ENCODE measurements at regions not wholly inside any gene's neighbourhood (a gene's known extent, or its start where the extent isn't known, plus 50 kb on each side); places are given as distances from the start of the nearest gene placed in this dataset.
"Not testable (repeated sequence)": the region's sequence is repeated elsewhere in the genome, so short reads cannot be mapped to it uniquely, and the experiment has no call there.

GRCh38 chr16:64662312-64662711 lies 459.6 kb downstream of the CDH11 start:
- not testable (repeated sequence) for H3K27me3 ChIP-seq (ENCODE audit: control insufficient read depth, insufficient read depth, low read length); H3K4me1 ChIP-seq (ENCODE audit: control insufficient read depth, insufficient read depth, low read length); H3K36me3 ChIP-seq (ENCODE audit: control insufficient read depth, insufficient read depth, low read length); H3K9me3 ChIP-seq (ENCODE audit: control insufficient read depth, insufficient read depth, low read length); DNase-seq (ENCODE audit: low read depth, low spot score); H3K27ac ChIP-seq (ENCODE audit: low read length); H3K4me3 ChIP-seq (ENCODE audit: low read length)

GRCh38 chr16:64659866-64660265 lies 462.0 kb downstream of the CDH11 start:
- Histone ChIP-seq H3K4me1 (ENCODE audit: control insufficient read depth, insufficient read depth, low read length) (no peaks in the 10 kb centered on the region), H3K4me3 (ENCODE audit: low read length) (no peak overlapping the region), H3K27ac (ENCODE audit: low read length) (no peak overlapping the region), H3K9me3 (ENCODE audit: control insufficient read depth, insufficient read depth, low read length) (no peaks in the 10 kb centered on the region), H3K27me3 (ENCODE audit: control insufficient read depth, insufficient read depth, low read length) (no peaks in the 10 kb centered on the region), H3K36me3 (ENCODE audit: control insufficient read depth, insufficient read depth, low read length) (no peaks in the 10 kb centered on the region)
- DNase-seq (ENCODE audit: low read depth, low spot score): no peak
- WGBS (ENCODE audit: insufficient coverage, insufficient read length): no CpG with 5 or more reads among the region's 1 CpG

GRCh38 chr16:64657316-64658011 lies 464.4 kb downstream of the CDH11 start:
- no peaks in the 10 kb centered on the region for H3K36me3 ChIP-seq (ENCODE audit: control insufficient read depth, insufficient read depth, low read length)
- WGBS (ENCODE audit: insufficient coverage, insufficient read length): no CpG with 5 or more reads among the region's 3 CpGs
- no peak for DNase-seq (ENCODE audit: low read depth, low spot score)

GRCh38 chr16:64656471-64656870 lies 465.4 kb downstream of the CDH11 start:
- no peaks in the 10 kb centered on the region for H3K4me1 ChIP-seq (ENCODE audit: control insufficient read depth, insufficient read depth, low read length)
- no peaks in the 10 kb centered on the region for H3K9me3 ChIP-seq (ENCODE audit: control insufficient read depth, insufficient read depth, low read length)
- no peaks in the 10 kb centered on the region for H3K36me3 ChIP-seq (ENCODE audit: control insufficient read depth, insufficient read depth, low read length)
- no peak overlapping the region for H3K4me3 ChIP-seq (ENCODE audit: low read length)
- no peak overlapping the region for H3K27ac ChIP-seq (ENCODE audit: low read length)
- no peaks in the 10 kb centered on the region for H3K27me3 ChIP-seq (ENCODE audit: control insufficient read depth, insufficient read depth, low read length)
- DNase-seq (ENCODE audit: low read depth, low spot score): no peak
- no CpG with 5 or more reads among the region's 4 CpGs for WGBS (ENCODE audit: insufficient coverage, insufficient read length)

More at GRCh38 chr16:64657316-64658011, 464.4 kb downstream of the CDH11 start:
- Histone ChIP-seq H3K27me3 (ENCODE audit: control insufficient read depth, insufficient read depth, low read length) (no peaks in the 10 kb centered on the region), H3K9me3 (ENCODE audit: control insufficient read depth, insufficient read depth, low read length) (no peaks in the 10 kb centered on the region), H3K27ac (ENCODE audit: low read length) (no peak overlapping the region), H3K4me3 (ENCODE audit: low read length) (no peak overlapping the region), H3K4me1 (ENCODE audit: control insufficient read depth, insufficient read depth, low read length) (no peaks in the 10 kb centered on the region)

- DNase-seq (ENCODE audit: low read depth, low spot score): no peak
- Histone ChIP-seq H3K4me1 (ENCODE audit: control insufficient read depth, insufficient read depth, low read length) (no peaks in the 10 kb centered on the region), H3K27ac (ENCODE audit: low read length) (no peak overlapping the region), H3K36me3 (ENCODE audit: control insufficient read depth, insufficient read depth, low read length) (no peaks in the 10 kb centered on the region), H3K9me3 (ENCODE audit: control insufficient read depth, insufficient read depth, low read length) (no peaks in the 10 kb centered on the region), H3K27me3 (ENCODE audit: control insufficient read depth, insufficient read depth, low read length) (no peaks in the 10 kb centered on the region), H3K4me3 (ENCODE audit: low read length) (no peak overlapping the region)
Observed at GRCh38 chr16:64654178-64654577, 467.7 kb downstream of the CDH11 start.

- no peaks in the 10 kb centered on the region for H3K9me3 ChIP-seq (ENCODE audit: control insufficient read depth, insufficient read depth, low read length)
- no peaks in the 10 kb centered on the region for H3K27me3 ChIP-seq (ENCODE audit: control insufficient read depth, insufficient read depth, low read length)
- no CpG with 5 or more reads among the region's 3 CpGs for WGBS (ENCODE audit: insufficient coverage, insufficient read length)
- no peaks in the 10 kb centered on the region for H3K36me3 ChIP-seq (ENCODE audit: control insufficient read depth, insufficient read depth, low read length)
- no peak overlapping the region for H3K4me3 ChIP-seq (ENCODE audit: low read length)
- H3K4me1 ChIP-seq (ENCODE audit: control insufficient read depth, insufficient read depth, low read length): no peaks in the 10 kb centered on the region
- no peak overlapping the region for H3K27ac ChIP-seq (ENCODE audit: low read length)
- DNase-seq (ENCODE audit: low read depth, low spot score): no peak
Observed at GRCh38 chr16:64648282-64648681, 473.6 kb downstream of the CDH11 start.

GRCh38 chr16:64641343-64641742 lies 480.5 kb downstream of the CDH11 start:
- no peak overlapping the region for H3K27ac ChIP-seq (ENCODE audit: low read length)
- no peaks in the 10 kb centered on the region for H3K9me3 ChIP-seq (ENCODE audit: control insufficient read depth, insufficient read depth, low read length)
- H3K36me3 ChIP-seq (ENCODE audit: control insufficient read depth, insufficient read depth, low read length): no peaks in the 10 kb centered on the region
- no peak overlapping the region for H3K4me3 ChIP-seq (ENCODE audit: low read length)
- no peaks in the 10 kb centered on the region for H3K4me1 ChIP-seq (ENCODE audit: control insufficient read depth, insufficient read depth, low read length)
- no peak for DNase-seq (ENCODE audit: low read depth, low spot score)
- H3K27me3 ChIP-seq (ENCODE audit: control insufficient read depth, insufficient read depth, low read length): no peaks in the 10 kb centered on the region
- no CpG with 5 or more reads among the region's 3 CpGs for WGBS (ENCODE audit: insufficient coverage, insufficient read length)

- Histone ChIP-seq H3K27me3 (ENCODE audit: control insufficient read depth, insufficient read depth, low read length) (no peaks in the 10 kb centered on the region), H3K4me1 (ENCODE audit: control insufficient read depth, insufficient read depth, low read length) (no peaks in the 10 kb centered on the region), H3K27ac (ENCODE audit: low read length) (no peak overlapping the region), H3K9me3 (ENCODE audit: control insufficient read depth, insufficient read depth, low read length) (no peaks in the 10 kb centered on the region), H3K36me3 (ENCODE audit: control insufficient read depth, insufficient read depth, low read length) (no peaks in the 10 kb centered on the region), H3K4me3 (ENCODE audit: low read length) (no peak overlapping the region)
- DNase-seq (ENCODE audit: low read depth, low spot score): no peak
- WGBS (ENCODE audit: insufficient coverage, insufficient read length): no CpG with 5 or more reads among the region's 2 CpGs
Observed at GRCh38 chr16:64638766-64639165, 483.1 kb downstream of the CDH11 start.

GRCh38 chr16:64629622-64630021 lies 492.2 kb downstream of the CDH11 start:
- H3K36me3 ChIP-seq (ENCODE audit: control insufficient read depth, insufficient read depth, low read length): no peaks in the 10 kb centered on the region
- no peak overlapping the region for H3K27ac ChIP-seq (ENCODE audit: low read length)
- no peaks in the 10 kb centered on the region for H3K4me1 ChIP-seq (ENCODE audit: control insufficient read depth, insufficient read depth, low read length)
- no peak overlapping the region for H3K4me3 ChIP-seq (ENCODE audit: low read length)
- H3K9me3 ChIP-seq (ENCODE audit: control insufficient read depth, insufficient read depth, low read length): no peaks in the 10 kb centered on the region
- no CpG with 5 or more reads among the region's 2 CpGs for WGBS (ENCODE audit: insufficient coverage, insufficient read length)
- H3K27me3 ChIP-seq (ENCODE audit: control insufficient read depth, insufficient read depth, low read length): no peaks in the 10 kb centered on the region
- DNase-seq (ENCODE audit: low read depth, low spot score): no peak

GRCh38 chr16:64627781-64628180 lies 494.1 kb downstream of the CDH11 start:
- no CpG with 5 or more reads among the region's 7 CpGs for WGBS (ENCODE audit: insufficient coverage, insufficient read length)
- no peak overlapping the region for H3K4me3 ChIP-seq (ENCODE audit: low read length)
- no peak for DNase-seq (ENCODE audit: low read depth, low spot score)
- no peaks in the 10 kb centered on the region for H3K36me3 ChIP-seq (ENCODE audit: control insufficient read depth, insufficient read depth, low read length)
- H3K9me3 ChIP-seq (ENCODE audit: control insufficient read depth, insufficient read depth, low read length): no peaks in the 10 kb centered on the region
- no peaks in the 10 kb centered on the region for H3K27me3 ChIP-seq (ENCODE audit: control insufficient read depth, insufficient read depth, low read length)
- H3K4me1 ChIP-seq (ENCODE audit: control insufficient read depth, insufficient read depth, low read length): no peaks in the 10 kb centered on the region
- H3K27ac ChIP-seq (ENCODE audit: low read length): no peak overlapping the region

GRCh38 chr16:64627288-64627687 lies 494.6 kb downstream of the CDH11 start:
- no peaks in the 10 kb centered on the region for H3K27me3 ChIP-seq (ENCODE audit: control insufficient read depth, insufficient read depth, low read length)
- H3K36me3 ChIP-seq (ENCODE audit: control insufficient read depth, insufficient read depth, low read length): no peaks in the 10 kb centered on the region
- WGBS (ENCODE audit: insufficient coverage, insufficient read length): no CpG with 5 or more reads among the region's 4 CpGs
- no peaks in the 10 kb centered on the region for H3K9me3 ChIP-seq (ENCODE audit: control insufficient read depth, insufficient read depth, low read length)
- no peak for DNase-seq (ENCODE audit: low read depth, low spot score)
- H3K4me1 ChIP-seq (ENCODE audit: control insufficient read depth, insufficient read depth, low read length): no peaks in the 10 kb centered on the region
- no peak overlapping the region for H3K27ac ChIP-seq (ENCODE audit: low read length)
- H3K4me3 ChIP-seq (ENCODE audit: low read length): no peak overlapping the region
